ENCODE measurements at regions not wholly inside any gene's neighbourhood (a gene's known extent, or its start where the extent isn't known, plus 50 kb on each side); places are given as distances from the start of the nearest gene placed in this dataset.

GRCh38 chr12:91622981-91623380, 440.4 kb upstream of the DCN start:
- TF ChIP-seq POLR2A (IDR thresholded peaks at IDR 0.05): no peak
- no peak for TF ChIP-seq CTCF (IDR thresholded peaks at IDR 0.05)
- H3K4me1 ChIP-seq: no peaks in the 10 kb centered on the region
- H3K36me3 ChIP-seq: no peaks in the 10 kb centered on the region
- intact Hi-C loops (cut with DNase I; ENCODE audit: low total_unique reads): no loop called here
- H3K9me3 ChIP-seq: no peaks in the 10 kb centered on the region
- DNase-seq: no peak
- H3K4me3 ChIP-seq: no peak overlapping the region
- no peak overlapping the region for H3K27ac ChIP-seq
- no peaks in the 10 kb centered on the region for H3K27me3 ChIP-seq

DNA sequence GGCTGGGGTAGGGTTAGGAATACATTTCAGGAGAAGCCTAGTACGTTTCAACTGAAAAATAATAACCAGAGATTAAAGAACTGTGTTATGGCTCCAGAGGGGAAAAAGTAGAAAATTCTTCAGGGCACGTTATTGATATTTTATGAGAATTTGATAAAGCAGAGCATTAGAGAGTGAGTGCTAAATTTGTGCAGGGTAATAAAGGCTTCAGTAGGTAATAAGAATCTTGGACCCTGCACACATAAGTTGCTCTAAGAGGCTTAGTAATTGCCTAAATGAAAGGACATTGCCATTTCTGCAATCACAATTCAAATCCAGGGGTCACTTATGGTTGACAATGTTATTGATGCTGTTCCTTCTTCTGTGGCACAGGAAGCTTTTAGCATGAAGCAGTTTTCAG, 439.4 kb upstream of the DCN start:
- no peaks in the 10 kb centered on the region for H3K36me3 ChIP-seq
- intact Hi-C loops (cut with DNase I; ENCODE audit: low total_unique reads): no loop called here
- TF ChIP-seq CTCF (IDR thresholded peaks at IDR 0.05) (no peak), POLR2A (IDR thresholded peaks at IDR 0.05) (no peak)
- no peaks in the 10 kb centered on the region for H3K9me3 ChIP-seq
- H3K27me3 ChIP-seq: no peaks in the 10 kb centered on the region
- no peak overlapping the region for H3K27ac ChIP-seq
- no peak for DNase-seq
- no peaks in the 10 kb centered on the region for H3K4me1 ChIP-seq
- H3K4me3 ChIP-seq: no peak overlapping the region

DNA sequence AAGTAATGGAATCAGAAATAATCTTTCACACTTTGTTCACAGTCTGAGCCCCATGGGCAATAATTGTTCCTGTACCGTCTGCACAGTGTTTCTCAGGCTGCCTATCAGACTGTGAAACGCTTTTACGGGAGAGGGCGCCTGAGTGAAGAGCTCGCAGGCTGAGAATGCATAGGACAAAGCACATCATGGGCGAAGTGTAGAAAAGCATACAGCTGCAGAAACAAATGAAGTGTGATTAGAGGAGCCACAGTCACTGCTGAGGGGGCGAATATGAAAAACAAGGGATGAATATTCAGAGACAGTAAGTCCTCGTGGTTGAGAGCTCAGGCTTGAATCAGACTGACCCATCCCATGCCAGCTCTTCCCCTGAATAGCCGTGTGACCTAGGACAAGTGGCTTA, 438.4 kb upstream of the DCN start:
- DNase-seq: no peak
- Histone ChIP-seq H3K36me3 (no peaks in the 10 kb centered on the region), H3K9me3 (no peaks in the 10 kb centered on the region), H3K27me3 (no peaks in the 10 kb centered on the region), H3K4me1 (no peaks in the 10 kb centered on the region), H3K4me3 (no peak overlapping the region), H3K27ac (peak overlapping the region in 1 of 2 donors; percentile 3)
- intact Hi-C loops (cut with DNase I; ENCODE audit: low total_unique reads): no loop called here
- TF ChIP-seq CTCF (IDR thresholded peaks at IDR 0.05) (no peak), POLR2A (IDR thresholded peaks at IDR 0.05) (no peak)

DNA sequence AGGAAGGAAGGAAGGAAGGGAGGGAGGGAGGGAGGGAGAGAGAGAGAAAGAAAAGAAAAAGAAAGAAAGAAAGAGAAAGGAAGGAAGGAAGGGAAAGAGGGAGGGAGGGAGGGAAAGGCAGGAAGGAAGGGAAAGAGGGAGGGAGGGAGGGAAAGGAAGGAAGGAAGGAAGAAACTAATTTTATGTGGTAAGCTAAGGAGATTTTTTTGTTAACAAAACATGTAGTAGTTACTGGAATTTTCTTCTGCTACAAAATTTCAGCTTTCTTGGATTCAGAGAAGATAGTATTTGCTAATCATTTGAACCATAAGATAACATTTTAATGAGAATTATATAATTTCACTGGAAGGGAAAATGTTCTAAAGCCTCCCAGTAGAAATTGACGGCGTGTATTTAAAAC, 437.8 kb upstream of the DCN start:
- no peak overlapping the region for H3K4me3 ChIP-seq
- H3K27me3 ChIP-seq: no peaks in the 10 kb centered on the region
- TF ChIP-seq CTCF (IDR thresholded peaks at IDR 0.05) (no peak), POLR2A (IDR thresholded peaks at IDR 0.05) (no peak)
- no peaks in the 10 kb centered on the region for H3K9me3 ChIP-seq
- intact Hi-C loops (cut with DNase I; ENCODE audit: low total_unique reads): no loop called here
- DNase-seq: no peak
- H3K27ac ChIP-seq: peak overlapping the region in 1 of 2 donors; percentile 3
- no peaks in the 10 kb centered on the region for H3K36me3 ChIP-seq
- H3K4me1 ChIP-seq: no peaks in the 10 kb centered on the region

DNA sequence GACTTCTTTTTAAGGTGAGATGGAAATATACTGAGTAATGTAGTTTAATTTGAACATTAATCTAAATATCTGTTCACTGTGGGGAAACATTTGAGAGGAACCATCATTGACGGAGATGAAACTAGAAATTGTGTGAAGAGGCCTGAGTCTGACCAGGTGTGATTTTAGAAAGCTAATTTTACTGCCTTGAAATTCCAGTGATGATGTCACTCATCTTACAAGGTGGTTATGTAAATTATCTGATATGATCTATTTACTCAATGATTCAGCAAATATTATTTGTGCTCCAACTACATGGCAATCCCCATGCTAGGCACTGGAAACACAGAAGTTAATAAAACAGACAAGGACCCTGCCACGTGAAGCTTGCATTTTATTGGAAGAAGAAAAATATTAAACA, 435.7 kb upstream of the DCN start:
- DNase-seq: no peak

GRCh38 chr12:91617818-91618217, 435.2 kb upstream of the DCN start:
- Histone ChIP-seq H3K4me3 (no peak overlapping the region), H3K27me3 (no peaks in the 10 kb centered on the region), H3K36me3 (no peaks in the 10 kb centered on the region), H3K27ac (no peak overlapping the region), H3K4me1 (no peaks in the 10 kb centered on the region), H3K9me3 (no peaks in the 10 kb centered on the region)
- intact Hi-C loops (cut with DNase I; ENCODE audit: low total_unique reads): no loop called here
- no peak for DNase-seq
- TF ChIP-seq CTCF (IDR thresholded peaks at IDR 0.05): no peak
- TF ChIP-seq POLR2A (IDR thresholded peaks at IDR 0.05): no peak

More for the DNA sequence above, 435.7 kb upstream of the DCN start:
- H3K4me3 ChIP-seq: no peak overlapping the region
- no peaks in the 10 kb centered on the region for H3K4me1 ChIP-seq
- no peak overlapping the region for H3K27ac ChIP-seq
- no peak for TF ChIP-seq POLR2A (IDR thresholded peaks at IDR 0.05)
- H3K27me3 ChIP-seq: no peaks in the 10 kb centered on the region
- intact Hi-C loops (cut with DNase I; ENCODE audit: low total_unique reads): no loop called here
- H3K36me3 ChIP-seq: no peaks in the 10 kb centered on the region
- H3K9me3 ChIP-seq: no peaks in the 10 kb centered on the region

Data from uterus (tissue), 3 donors.